ENCODE measurements at regions not wholly inside any gene's neighbourhood (a gene's known extent, or its start where the extent isn't known, plus 50 kb on each side); places are given as distances from the start of the nearest gene placed in this dataset.

DNA sequence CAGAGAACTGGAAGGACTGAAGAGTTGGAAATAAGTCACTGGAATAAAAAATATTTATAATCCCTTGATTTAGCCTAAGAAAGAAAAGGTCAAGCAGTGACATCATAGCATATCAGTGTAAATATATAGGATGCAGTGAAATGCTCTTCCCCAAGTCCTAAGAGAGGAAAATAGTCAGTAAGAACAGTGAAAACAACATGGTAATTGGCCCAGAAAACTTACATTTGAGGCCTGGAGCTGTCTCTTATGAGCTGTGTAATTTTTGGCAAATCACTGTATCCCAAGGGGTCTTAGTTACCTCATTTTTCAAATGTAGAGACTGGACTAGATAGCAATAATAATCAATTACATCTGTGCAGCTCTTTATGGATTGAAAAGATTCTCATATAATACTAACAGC, 255.7 kb upstream of the AR start:
- H4K20me1 ChIP-seq (ENCODE audit: insufficient read depth, low read length), result no peaks in the 10 kb centered on the region
- BruUV-seq (replicated peaks), result no TSS peak
- FAIRE-seq, result no peak

DNA sequence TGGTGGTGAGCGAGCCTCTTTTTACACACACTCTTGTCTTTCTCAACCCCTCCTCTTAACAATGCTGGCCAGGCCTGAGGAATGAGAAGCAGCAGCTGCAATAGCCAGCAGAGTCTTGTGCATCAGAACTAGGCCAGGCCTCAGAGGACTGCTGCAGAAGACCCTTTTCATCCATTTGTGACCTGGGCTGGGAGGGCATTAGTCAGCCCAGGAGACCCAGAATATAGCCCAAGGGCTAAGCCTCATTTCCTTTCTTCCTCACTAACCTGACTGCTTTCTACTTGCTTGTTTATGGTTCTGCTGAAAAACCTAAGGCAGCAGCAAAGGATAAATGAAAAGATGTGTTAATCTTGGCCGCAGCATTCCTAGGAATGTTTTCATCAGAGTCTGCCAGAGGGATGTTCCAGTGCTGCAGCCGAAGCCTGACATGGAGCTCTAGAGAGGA, 254.7 kb upstream of the AR start:
- ATAC-seq, result no peak
- ChIA-PET CTCF (ENCODE audit: low intra/inter-chr PET ratio, low total read pairs) (no interaction called here), POLR2A (no interaction called here)
- H3K9ac ChIP-seq (ENCODE audit: insufficient read depth, low read depth, low read length), result no peak overlapping the region
- no peaks in the 10 kb centered on the region for H4K20me1 ChIP-seq (ENCODE audit: insufficient read depth, low read length)
- WGBS (ENCODE audit: low lambda C conversion rate), result 0% methylated on average over 2 of the region's 3 CpGs
- no peak for FAIRE-seq
- no peaks in the 10 kb centered on the region for H3K36me3 ChIP-seq (replicated peaks in 1 of 2; ENCODE audit: control insufficient read depth in 1 of 2, insufficient read depth in 2 of 2, low read length in 2 of 2)
- no peaks in the 10 kb centered on the region for H3K27me3 ChIP-seq (ENCODE audit: control insufficient read depth in 1 of 2, insufficient read depth in 2 of 2, low read length in 2 of 2)
- no peaks in the 10 kb centered on the region for H3K4me1 ChIP-seq (ENCODE audit: insufficient read depth, low read length)
- DNase-seq (ENCODE audit: low spot score), result no peak
- no TSS peak for BruUV-seq (replicated peaks)
- H3K79me2 ChIP-seq (ENCODE audit: insufficient read depth, low read length), result no peaks in the 10 kb centered on the region
- in situ Hi-C loops (cut with HindIII; ENCODE audit: extremely low pct_ligation_motif_present, low pct_unique_long_range_greater_than_20kb), result no loop called here
- no peak overlapping the region for H3K27ac ChIP-seq (ENCODE audit: extremely low read length, insufficient read depth, low read length)
- no peak overlapping the region for H2AFZ ChIP-seq (ENCODE audit: low read length)
- H3K9me3 ChIP-seq (ENCODE audit: low read length), result peaks cover 44% of the 10 kb centered on the region
- no peak overlapping the region for H3K4me3 ChIP-seq (replicated peaks in 1 of 3; ENCODE audit: insufficient read depth in 1 of 3, low read depth in 2 of 3, low read length in 3 of 3)
- no peak overlapping the region for H3K4me2 ChIP-seq (ENCODE audit: low read depth, low read length)
- intact Hi-C loops (cut with micrococcal nuclease; ENCODE audit: unreplicated experiment), result no loop called here
- TF ChIP-seq ZNF7 (CRISPR knock-in tag; IDR thresholded peaks at IDR 0.05), result no peak
- TF ChIP-seq, protein P1, sequence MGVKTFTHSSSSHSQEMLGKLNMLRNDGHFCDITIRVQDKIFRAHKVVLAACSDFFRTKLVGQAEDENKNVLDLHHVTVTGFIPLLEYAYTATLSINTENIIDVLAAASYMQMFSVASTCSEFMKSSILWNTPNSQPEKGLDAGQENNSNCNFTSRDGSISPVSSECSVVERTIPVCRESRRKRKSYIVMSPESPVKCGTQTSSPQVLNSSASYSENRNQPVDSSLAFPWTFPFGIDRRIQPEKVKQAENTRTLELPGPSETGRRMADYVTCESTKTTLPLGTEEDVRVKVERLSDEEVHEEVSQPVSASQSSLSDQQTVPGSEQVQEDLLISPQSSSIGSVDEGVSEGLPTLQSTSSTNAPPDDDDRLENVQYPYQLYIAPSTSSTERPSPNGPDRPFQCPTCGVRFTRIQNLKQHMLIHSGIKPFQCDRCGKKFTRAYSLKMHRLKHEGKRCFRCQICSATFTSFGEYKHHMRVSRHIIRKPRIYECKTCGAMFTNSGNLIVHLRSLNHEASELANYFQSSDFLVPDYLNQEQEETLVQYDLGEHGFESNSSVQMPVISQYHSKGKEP (CRISPR knock-in tag; IDR thresholded peaks at IDR 0.05), result no peak
- TF ChIP-seq CCAR2 (optimal IDR thresholded peaks at IDR 0.05; ENCODE audit: low read depth, low read length), result no peak
- TF ChIP-seq ZNF253 (CRISPR knock-in tag; IDR thresholded peaks at IDR 0.05; ENCODE audit: borderline replicate concordance), result no peak
- TF ChIP-seq ZNF562 (CRISPR knock-in tag; IDR thresholded peaks at IDR 0.05; ENCODE audit: borderline replicate concordance), result no peak
- no peak for TF ChIP-seq SP5 (CRISPR knock-in tag; IDR thresholded peaks at IDR 0.05; ENCODE audit: borderline replicate concordance, low read depth)
- TF ChIP-seq CAMTA2 (CRISPR knock-in tag; IDR thresholded peaks at IDR 0.05; ENCODE audit: borderline replicate concordance), result no peak
- TF ChIP-seq SNRNP70 (IDR thresholded peaks at IDR 0.05; ENCODE audit: low read depth, low read length), result no peak
- no peak for TF ChIP-seq TCF12 (IDR thresholded peaks at IDR 0.05)
- TF ChIP-seq TCF12 (CRISPR knock-in tag; IDR thresholded peaks at IDR 0.05), result no peak
- TF ChIP-seq JDP2 (CRISPR knock-in tag; IDR thresholded peaks at IDR 0.05; ENCODE audit: borderline replicate concordance), result no peak
- TF ChIP-seq ZBTB38 (CRISPR knock-in tag; IDR thresholded peaks at IDR 0.05), result no peak
- TF ChIP-seq NFE2L2 (IDR thresholded peaks at IDR 0.05; ENCODE audit: low read length), result no peak
- no peak for TF ChIP-seq SIX1 (CRISPR knock-in tag; IDR thresholded peaks at IDR 0.05; ENCODE audit: borderline replicate concordance)

More for the DNA sequence above, 255.7 kb upstream of the AR start:
- ChIA-PET POLR2A (no interaction called here), CTCF (ENCODE audit: low intra/inter-chr PET ratio, low total read pairs) (no interaction called here)
- Histone ChIP-seq H3K4me2 (ENCODE audit: low read depth, low read length) (no peak overlapping the region), H3K36me3 (replicated peaks in 1 of 2; ENCODE audit: control insufficient read depth in 1 of 2, insufficient read depth in 2 of 2, low read length in 2 of 2) (no peaks in the 10 kb centered on the region), H2AFZ (ENCODE audit: low read length) (no peak overlapping the region), H3K9me3 (ENCODE audit: low read length) (peaks cover 45% of the 10 kb centered on the region), H3K4me1 (ENCODE audit: insufficient read depth, low read length) (no peaks in the 10 kb centered on the region), H3K9ac (ENCODE audit: insufficient read depth, low read depth, low read length) (no peak overlapping the region), H3K27ac (ENCODE audit: extremely low read length, insufficient read depth, low read length) (no peak overlapping the region), H3K79me2 (ENCODE audit: insufficient read depth, low read length) (no peaks in the 10 kb centered on the region), H3K27me3 (ENCODE audit: control insufficient read depth in 1 of 2, insufficient read depth in 2 of 2, low read length in 2 of 2) (no peaks in the 10 kb centered on the region), H3K4me3 (replicated peaks in 1 of 3; ENCODE audit: insufficient read depth in 1 of 3, low read depth in 2 of 3, low read length in 3 of 3) (no peak overlapping the region)
- TF ChIP-seq BRCA1 (CRISPR knock-in tag; IDR thresholded peaks at IDR 0.05) (no peak), ZNF225 (CRISPR knock-in tag; IDR thresholded peaks at IDR 0.05) (no peak), ZNF552 (CRISPR knock-in tag; IDR thresholded peaks at IDR 0.05; ENCODE audit: borderline replicate concordance) (no peak), HOXA7 (CRISPR knock-in tag; IDR thresholded peaks at IDR 0.05) (no peak), NFATC3 (CRISPR knock-in tag; IDR thresholded peaks at IDR 0.05) (no peak), PAX8 (CRISPR knock-in tag; IDR thresholded peaks at IDR 0.05; ENCODE audit: borderline replicate concordance) (no peak), HMGA1 (CRISPR knock-in tag; conservative IDR thresholded peaks at IDR 0.05) (no peak), ZNF350 (CRISPR knock-in tag; IDR thresholded peaks at IDR 0.05; ENCODE audit: borderline replicate concordance, low read depth) (no peak)
- no peak for ATAC-seq
- intact Hi-C loops (cut with micrococcal nuclease; ENCODE audit: unreplicated experiment) (no loop called here), in situ Hi-C loops (cut with HindIII; ENCODE audit: extremely low pct_ligation_motif_present, low pct_unique_long_range_greater_than_20kb) (no loop called here)
- no peak for DNase-seq (ENCODE audit: low spot score)

Data from HepG2 (cell line).